A673 (cell line): ENCODE measurements at regions not wholly inside any gene's neighbourhood (a gene's known extent, or its start where the extent isn't known, plus 50 kb on each side); places are given as distances from the start of the nearest gene placed in this dataset.

Experiments
- BruUV-seq: library from RNA; stranded (reverse); fragments of 400-500 nt; replicated peaks from 2 replicates; lab custom pipeline; 2021; lab: Mats Ljungman, UMichigan
- CTCF ChIA-PET: fragments of 300-600 bp; sonication (Branson Sonifier 250); formaldehyde crosslinking; loops from one replicate; lab custom pipeline; 2022; ENCODE audit warnings: antibody characterized with exemption; lab: Charles Lee
- POLR2A ChIA-PET: fragments of 300-600 bp; sonication (Branson Sonifier 250); formaldehyde crosslinking; loops from one replicate; lab custom pipeline; 2022; ENCODE audit warnings: antibody characterized with exemption; ENCODE audit not compliant: low non-redundant PET; lab: Charles Lee
- DNase-seq: peaks from one replicate; pipeline ENCODE4 v3.0.0-alpha.2; 2015; ENCODE audit warnings: low spot score
- H3K27ac ChIP-seq: fragments of 200-600 bp; sonication (generic); 2 replicates; pipeline ENCODE4 v1.5.1; 2016; ENCODE audit warnings: mixed run types, low read depth, mild to moderate bottlenecking, mixed read lengths, antibody characterized with exemption, low read length; ENCODE audit not compliant: poor library complexity, severe bottlenecking
- H3K27me3 ChIP-seq: fragments of 200-600 bp; sonication (generic); replicated peaks from 2 replicates; pipeline ENCODE4 v1.6.1; 2017; ENCODE audit warnings: mixed run types, low read depth, mild to moderate bottlenecking, mixed read lengths, antibody characterized with exemption, low read length; ENCODE audit not compliant: insufficient read depth, poor library complexity
- H3K36me3 ChIP-seq: fragments of 200-600 bp; sonication (generic); 2 replicates; pipeline ENCODE4 v1.6.1; 2016; ENCODE audit warnings: mixed run types, mild to moderate bottlenecking, mixed read lengths, antibody characterized with exemption, low read length; ENCODE audit not compliant: insufficient read depth, poor library complexity, severe bottlenecking
- H3K4me1 ChIP-seq: fragments of 200-600 bp; sonication (generic); 2 replicates; pipeline ENCODE4 v1.6.1; 2017; ENCODE audit warnings: mixed run types, mild to moderate bottlenecking, mixed read lengths, antibody characterized with exemption, low read length; ENCODE audit not compliant: insufficient read depth, poor library complexity, severe bottlenecking
- H3K4me3 ChIP-seq: fragments of 200-600 bp; sonication (generic); 2 replicates; pipeline ENCODE4 v1.5.1; 2016; ENCODE audit warnings: low read depth, mixed run types, mild to moderate bottlenecking, mixed read lengths, low read length; ENCODE audit not compliant: poor library complexity, severe bottlenecking
- H3K9me3 ChIP-seq: fragments of 200-600 bp; sonication (generic); 2 replicates; pipeline ENCODE4 v1.6.1; 2016; ENCODE audit warnings: mixed run types, low read depth, mild to moderate bottlenecking, mixed read lengths, antibody characterized with exemption, low read length; ENCODE audit not compliant: poor library complexity, severe bottlenecking
- EZH2 ChIP-seq: fragments of 200-600 bp; sonication (generic); IDR thresholded peaks from 2 replicates; pipeline ENCODE4 v1.6.1; 2017; ENCODE audit warnings: borderline replicate concordance, low read depth, mild to moderate bottlenecking, mixed read lengths, antibody characterized with exemption, low read length; ENCODE audit not compliant: poor library complexity, severe bottlenecking
- intact Hi-C: fragments of 100-400 bp; cut with micrococcal nuclease; formaldehyde crosslinking; loops from one replicate; pipeline ENCODE4 v1.10.0; 2022; ENCODE audit not compliant: unreplicated experiment
- TF ChIP-seq, protein P1 (sequence below): fragments of 300-800, 200-600 bp; sonication (generic); conservative IDR thresholded peaks from 2 replicates; pipeline ENCODE4 v1.5.1; 2017; ENCODE audit warnings: low read depth, mild to moderate bottlenecking, antibody characterized with exemption, low read length, moderate library complexity, mixed read lengths

DNA sequence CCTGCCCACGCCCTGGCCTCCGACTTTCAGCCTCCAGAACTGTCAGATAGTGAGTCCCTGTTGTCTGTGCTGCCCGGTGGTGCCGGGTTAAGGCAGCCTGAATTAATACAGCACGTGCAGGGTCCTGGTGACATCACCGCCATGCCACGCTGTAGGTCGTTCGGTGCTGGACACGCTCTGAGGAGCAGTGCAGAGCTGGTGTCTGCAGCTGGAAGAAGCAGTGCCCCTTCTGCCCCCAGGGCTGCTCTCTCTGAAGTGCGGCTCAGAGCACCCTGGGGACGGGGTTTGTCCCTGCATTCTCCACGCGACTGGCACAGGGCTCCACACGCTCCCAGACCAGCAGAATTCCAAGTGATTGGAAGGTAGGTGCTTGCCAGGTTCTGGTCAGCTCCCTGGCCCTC is 831.5 kb downstream of the TBC1D22A start:
- TF ChIP-seq, protein P1, sequence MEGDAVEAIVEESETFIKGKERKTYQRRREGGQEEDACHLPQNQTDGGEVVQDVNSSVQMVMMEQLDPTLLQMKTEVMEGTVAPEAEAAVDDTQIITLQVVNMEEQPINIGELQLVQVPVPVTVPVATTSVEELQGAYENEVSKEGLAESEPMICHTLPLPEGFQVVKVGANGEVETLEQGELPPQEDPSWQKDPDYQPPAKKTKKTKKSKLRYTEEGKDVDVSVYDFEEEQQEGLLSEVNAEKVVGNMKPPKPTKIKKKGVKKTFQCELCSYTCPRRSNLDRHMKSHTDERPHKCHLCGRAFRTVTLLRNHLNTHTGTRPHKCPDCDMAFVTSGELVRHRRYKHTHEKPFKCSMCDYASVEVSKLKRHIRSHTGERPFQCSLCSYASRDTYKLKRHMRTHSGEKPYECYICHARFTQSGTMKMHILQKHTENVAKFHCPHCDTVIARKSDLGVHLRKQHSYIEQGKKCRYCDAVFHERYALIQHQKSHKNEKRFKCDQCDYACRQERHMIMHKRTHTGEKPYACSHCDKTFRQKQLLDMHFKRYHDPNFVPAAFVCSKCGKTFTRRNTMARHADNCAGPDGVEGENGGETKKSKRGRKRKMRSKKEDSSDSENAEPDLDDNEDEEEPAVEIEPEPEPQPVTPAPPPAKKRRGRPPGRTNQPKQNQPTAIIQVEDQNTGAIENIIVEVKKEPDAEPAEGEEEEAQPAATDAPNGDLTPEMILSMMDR, result no peak
- no peak for TF ChIP-seq EZH2
- no peak for DNase-seq
- BruUV-seq, result no TSS peak
- no peaks in the 10 kb centered on the region for H3K36me3 ChIP-seq
- POLR2A ChIA-PET, result no interaction called here
- intact Hi-C loops, result no loop called here
- no peak overlapping the region for H3K4me3 ChIP-seq
- H3K27me3 ChIP-seq, result no peaks in the 10 kb centered on the region
- CTCF ChIA-PET, result no interaction called here
- no peaks in the 10 kb centered on the region for H3K9me3 ChIP-seq
- H3K4me1 ChIP-seq, result no peaks in the 10 kb centered on the region
- no peak overlapping the region for H3K27ac ChIP-seq

DNA sequence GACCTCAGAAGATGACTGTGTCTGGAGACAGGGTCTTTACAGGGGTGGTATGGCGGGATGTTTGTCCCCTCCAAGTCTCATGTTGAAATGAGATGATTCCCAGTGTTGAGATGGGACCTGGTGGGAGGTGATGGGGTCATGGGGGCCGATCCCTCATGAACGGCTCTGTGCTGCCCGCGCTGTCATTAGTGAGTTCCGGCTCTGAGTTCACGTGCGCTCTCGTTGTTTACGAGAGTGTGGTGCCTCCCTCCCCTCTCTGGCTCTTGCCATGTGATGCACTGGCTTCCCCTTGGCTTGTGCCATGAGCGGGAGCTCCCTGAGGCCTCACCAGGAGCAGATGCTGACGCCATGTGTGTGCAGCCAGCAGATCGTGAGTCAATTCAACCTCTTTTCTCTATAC is 830.8 kb downstream of the TBC1D22A start:
- no peaks in the 10 kb centered on the region for H3K4me1 ChIP-seq
- TF ChIP-seq EZH2, result no peak
- TF ChIP-seq, protein P1, result no peak
- H3K27ac ChIP-seq, result no peak overlapping the region
- intact Hi-C loops, result no loop called here
- POLR2A ChIA-PET, result no interaction called here
- no peaks in the 10 kb centered on the region for H3K27me3 ChIP-seq
- CTCF ChIA-PET, result no interaction called here
- no peak overlapping the region for H3K4me3 ChIP-seq
- no peaks in the 10 kb centered on the region for H3K9me3 ChIP-seq
- no peak for DNase-seq
- BruUV-seq, result no TSS peak
- no peaks in the 10 kb centered on the region for H3K36me3 ChIP-seq

DNA sequence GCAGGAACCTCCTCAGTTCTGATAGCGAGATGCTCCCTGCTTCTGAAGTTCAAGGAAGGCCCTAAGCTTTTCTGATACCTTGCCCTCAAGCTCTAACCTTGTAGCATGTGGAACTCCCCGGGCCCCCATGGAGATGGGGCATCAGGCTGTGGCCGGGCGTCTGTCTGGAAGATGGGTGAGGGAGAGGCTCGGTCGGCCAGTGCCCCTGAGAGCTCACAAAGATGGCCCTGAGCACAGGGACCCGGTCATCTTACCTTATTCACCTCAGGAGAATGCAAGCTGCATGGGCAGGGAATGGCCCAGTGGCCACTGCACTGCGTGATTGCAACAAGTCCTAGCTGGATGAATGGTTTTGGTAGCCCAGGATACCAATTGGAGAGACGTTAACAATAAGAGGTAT is 830.3 kb downstream of the TBC1D22A start:
- Histone ChIP-seq H3K27me3 (no peaks in the 10 kb centered on the region), H3K9me3 (no peaks in the 10 kb centered on the region), H3K27ac (no peak overlapping the region), H3K4me3 (no peak overlapping the region), H3K36me3 (no peaks in the 10 kb centered on the region), H3K4me1 (no peaks in the 10 kb centered on the region)
- ChIA-PET CTCF (no interaction called here), POLR2A (no interaction called here)
- BruUV-seq, result no TSS peak
- intact Hi-C loops, result no loop called here
- no peak for DNase-seq
- TF ChIP-seq, protein P1, result no peak
- no peak for TF ChIP-seq EZH2
